Mesenchymal stem cell (in vitro differentiated cells and primary cell): ENCODE measurements at regions not wholly inside any gene's neighbourhood (a gene's known extent, or its start where the extent isn't known, plus 50 kb on each side); places are given as distances from the start of the nearest gene placed in this dataset.

Experiments
- DNase-seq: peaks from one replicate; pipeline ENCODE4 v3.0.0-alpha.2; 2013
- H2AFZ ChIP-seq: one replicate; pipeline ENCODE4 v1.6.1; 2013; ENCODE audit warnings: low read depth, mild to moderate bottlenecking, control low read depth, inconsistent platforms, low read length, moderate library complexity
- H2AK5ac ChIP-seq: 2 replicates; pipeline ENCODE4 v1.6.1; 2013; ENCODE audit warnings: low read length, moderate library complexity, mild to moderate bottlenecking, inconsistent platforms; ENCODE audit not compliant: severe bottlenecking
- H2BK120ac ChIP-seq: one replicate; pipeline ENCODE4 v1.6.1; 2013; ENCODE audit warnings: low read depth, mild to moderate bottlenecking, inconsistent platforms, low read length, moderate library complexity
- H2BK12ac ChIP-seq, 2 experiments: one replicate each; pipeline ENCODE4 v1.6.1; 2013; ENCODE audit warnings: inconsistent platforms in 2 of 2, low read length in 2 of 2, mild to moderate bottlenecking in 2 of 2, moderate library complexity in 2 of 2, control low read depth in 1 of 2
- H2BK15ac ChIP-seq: one replicate; pipeline ENCODE4 v1.6.1; 2013; ENCODE audit warnings: mild to moderate bottlenecking, low read depth, inconsistent platforms; ENCODE audit not compliant: poor library complexity, severe bottlenecking
- H2BK5ac ChIP-seq: 2 replicates; pipeline ENCODE4 v1.6.1; 2013; ENCODE audit warnings: low read depth, mild to moderate bottlenecking, low read length, control low read depth, inconsistent platforms; ENCODE audit not compliant: poor library complexity, severe bottlenecking
- H3K14ac ChIP-seq, 2 experiments: one replicate each; pipeline ENCODE4 v1.6.1; 2013; ENCODE audit warnings: inconsistent platforms in 2 of 2, low read length in 2 of 2, control low read depth in 1 of 2, mild to moderate bottlenecking in 1 of 2, moderate library complexity in 1 of 2
- H3K18ac ChIP-seq, 2 experiments: one replicate each; pipeline ENCODE4 v1.6.1; 2013; ENCODE audit warnings: inconsistent platforms in 2 of 2, low read length in 2 of 2, control low read depth in 1 of 2, low read depth in 1 of 2, mild to moderate bottlenecking in 1 of 2
- H3K23ac ChIP-seq, 2 experiments: one replicate each; pipeline ENCODE4 v1.6.1; 2013; ENCODE audit warnings: inconsistent platforms in 2 of 2, low read length in 2 of 2, mild to moderate bottlenecking in 2 of 2, moderate library complexity in 2 of 2, control low read depth in 1 of 2
- H3K27ac ChIP-seq: 2 replicates; pipeline ENCODE4 v1.5.1; 2013; ENCODE audit warnings: mild to moderate bottlenecking, moderate library complexity, low read length, control low read depth, inconsistent platforms; ENCODE audit not compliant: poor library complexity, severe bottlenecking
- H3K27me3 ChIP-seq, 2 experiments: 2 replicates each; pipeline versions ENCODE4 v1.6.1 to v1.7.0; 2013; ENCODE audit warnings: low read length in 2 of 2, mild to moderate bottlenecking in 2 of 2, moderate library complexity in 2 of 2, control low read depth in 1 of 2, inconsistent platforms in 1 of 2; ENCODE audit not compliant: control insufficient read depth in 1 of 2, insufficient read depth in 1 of 2
- H3K36me3 ChIP-seq, 2 experiments: 2 replicates each; pipeline versions ENCODE4 v1.6.1 to v1.7.0; 2013; ENCODE audit warnings: low read length in 2 of 2, control low read depth in 1 of 2, inconsistent platforms in 1 of 2, low read depth in 1 of 2, mild to moderate bottlenecking in 1 of 2; ENCODE audit not compliant: insufficient read depth in 2 of 2, control insufficient read depth in 1 of 2
- H3K4ac ChIP-seq, 2 experiments: one replicate each; pipeline ENCODE4 v1.6.1; 2013; ENCODE audit warnings: inconsistent platforms in 2 of 2, low read length in 2 of 2, mild to moderate bottlenecking in 2 of 2, moderate library complexity in 2 of 2, control low read depth in 1 of 2, low read depth in 1 of 2
- H3K4me1 ChIP-seq: 2 replicates; pipeline ENCODE4 v1.6.1; 2013; ENCODE audit warnings: low read depth, low read length, control low read depth; ENCODE audit not compliant: control insufficient read depth, insufficient read depth
- H3K4me2 ChIP-seq: 2 replicates; pipeline ENCODE4 v1.6.1; 2013; ENCODE audit warnings: low read length, mild to moderate bottlenecking, inconsistent platforms; ENCODE audit not compliant: poor library complexity, severe bottlenecking
- H3K4me3 ChIP-seq, 2 experiments: 2 replicates each; pipeline versions ENCODE4 v1.5.1 to v1.7.0; 2013; ENCODE audit warnings: low read length in 2 of 2, mild to moderate bottlenecking in 2 of 2, control low read depth in 1 of 2, low read depth in 1 of 2; ENCODE audit not compliant: insufficient read depth in 1 of 2
- H3K79me1 ChIP-seq: replicated peaks from 2 replicates; pipeline ENCODE4 v1.6.1; 2013; ENCODE audit warnings: mild to moderate bottlenecking, control low read depth, low read length, inconsistent platforms; ENCODE audit not compliant: poor library complexity, severe bottlenecking
- H3K9ac ChIP-seq: 2 replicates; pipeline ENCODE4 v1.7.0; 2013; ENCODE audit warnings: mild to moderate bottlenecking, low read length, moderate library complexity
- H3K9me3 ChIP-seq: 2 replicates; pipeline ENCODE4 v1.7.0; 2013; ENCODE audit warnings: mild to moderate bottlenecking, low read length; ENCODE audit not compliant: control insufficient read depth
- H4K8ac ChIP-seq: one replicate; pipeline ENCODE4 v1.6.1; 2013; ENCODE audit warnings: inconsistent platforms, mild to moderate bottlenecking, low read length, moderate library complexity
- H4K91ac ChIP-seq: one replicate; pipeline ENCODE4 v1.6.1; 2013; ENCODE audit warnings: mild to moderate bottlenecking, low read length, inconsistent platforms
- WGBS: methylation state at CpG from one replicate; pipeline ENCODE4 v1.1.7; 2013; ENCODE audit warnings: mixed read lengths; 5-methylcytosine and 5-hydroxymethylcytosine counted together

DNA sequence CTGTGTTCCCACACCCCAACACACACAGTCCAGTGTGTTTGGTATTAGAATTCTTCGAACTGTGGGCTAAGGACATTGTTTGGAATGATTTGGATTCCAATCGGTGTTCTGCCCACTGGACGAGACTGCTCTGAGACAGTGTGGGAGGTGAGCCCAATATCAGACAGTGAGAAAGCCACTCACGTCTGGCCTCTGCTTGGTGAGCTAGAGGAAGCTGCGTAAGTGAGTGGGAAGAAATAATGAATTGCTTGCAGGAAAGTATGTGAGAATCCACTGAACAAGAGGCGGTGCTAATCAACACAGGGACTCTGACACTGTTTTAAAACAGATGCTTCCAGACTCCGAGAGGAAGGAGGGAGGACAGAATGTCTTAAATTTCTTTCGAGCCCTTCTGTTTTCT is 675.0 kb upstream of the ANKRD30A start:
- Histone ChIP-seq H2BK120ac (no peak overlapping the region), H2BK5ac (no peak overlapping the region), H3K27ac (no peak overlapping the region), H3K79me1 (no peaks in the 10 kb centered on the region), H3K4me1 (no peaks in the 10 kb centered on the region), H3K4me3 (peak overlapping the region in 1 of 2 experiments; percentile 39), H2AFZ (no peak overlapping the region), H3K9ac (peak overlapping the region; percentile 20), H2BK15ac (no peak overlapping the region), H2BK12ac (no peak overlapping the region), H3K23ac (no peak overlapping the region), H4K8ac (no peak overlapping the region), H3K18ac (peak overlapping the region; percentile 62 to 72), H3K14ac (no peak overlapping the region), H3K27me3 (no peaks in the 10 kb centered on the region), H3K36me3 (no peaks in the 10 kb centered on the region), H3K4ac (peak overlapping the region in 1 of 2 experiments; percentile 19), H4K91ac (no peak overlapping the region), H2AK5ac (no peak overlapping the region), H3K9me3 (no peaks in the 10 kb centered on the region), H3K4me2 (no peak overlapping the region)
- WGBS = 19% methylated on average over 6 of the region's 8 CpGs
- DNase-seq = peak; percentile 64

DNA sequence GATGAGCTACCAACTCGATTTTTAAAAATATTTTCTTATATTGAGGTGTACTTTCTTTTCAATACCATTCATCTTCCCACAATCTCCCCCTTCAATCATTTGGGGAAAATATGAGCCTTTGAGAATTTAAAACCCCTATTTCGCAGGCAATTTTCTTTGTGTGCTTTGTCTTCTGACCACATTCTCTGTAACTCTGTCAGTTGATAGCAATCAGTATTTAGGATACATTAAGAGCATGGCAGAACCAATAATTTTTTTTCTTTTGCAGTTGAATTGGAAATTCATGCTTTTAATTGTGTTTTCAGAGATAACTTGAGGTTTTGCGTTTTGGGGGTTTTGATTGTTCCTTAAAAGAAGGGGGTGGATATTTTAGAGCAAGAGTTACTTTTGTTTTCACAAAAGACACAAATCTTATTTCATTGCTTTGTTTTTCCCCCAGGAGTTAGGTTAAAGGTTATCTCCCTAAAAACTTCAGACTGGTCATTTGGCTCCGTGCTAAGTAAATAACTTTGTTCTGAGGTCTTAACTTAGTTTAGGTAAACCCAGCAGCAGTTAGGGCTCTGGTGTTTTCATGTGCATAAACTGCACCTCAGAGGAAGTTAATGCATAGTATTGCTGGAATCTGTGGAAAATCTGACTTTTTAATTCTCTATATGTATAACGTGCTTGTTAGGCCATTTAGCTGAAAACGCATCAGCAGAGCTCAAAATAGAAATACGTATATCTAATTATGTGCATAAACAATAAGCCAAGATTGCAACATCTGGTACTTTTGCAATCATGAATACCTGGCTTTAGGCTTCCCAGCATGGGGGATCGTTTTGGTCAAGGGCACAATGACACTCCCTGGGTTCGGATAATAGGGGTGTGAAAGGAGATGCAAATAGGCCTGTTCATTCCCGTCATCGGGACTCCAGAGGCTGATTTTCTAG is 676.4 kb upstream of the ANKRD30A start:
- Histone ChIP-seq H3K4me1 (no peaks in the 10 kb centered on the region), H2BK15ac (no peak overlapping the region), H3K4me3 (no peak overlapping the region), H3K27me3 (no peaks in the 10 kb centered on the region), H3K9me3 (no peaks in the 10 kb centered on the region), H2BK120ac (no peak overlapping the region), H3K36me3 (no peaks in the 10 kb centered on the region), H3K79me1 (no peaks in the 10 kb centered on the region), H3K27ac (no peak overlapping the region), H3K18ac (peak overlapping the region; percentile 61 to 67), H2BK5ac (no peak overlapping the region), H4K91ac (no peak overlapping the region), H3K4ac (no peak overlapping the region), H3K14ac (no peak overlapping the region), H3K23ac (no peak overlapping the region), H2AFZ (no peak overlapping the region), H2BK12ac (no peak overlapping the region), H4K8ac (peak overlapping the region; percentile 67), H2AK5ac (no peak overlapping the region), H3K4me2 (no peak overlapping the region), H3K9ac (no peak overlapping the region)
- 34% methylated on average over 6 of the region's 11 CpGs for WGBS
- DNase-seq = peak; percentile 45

DNA sequence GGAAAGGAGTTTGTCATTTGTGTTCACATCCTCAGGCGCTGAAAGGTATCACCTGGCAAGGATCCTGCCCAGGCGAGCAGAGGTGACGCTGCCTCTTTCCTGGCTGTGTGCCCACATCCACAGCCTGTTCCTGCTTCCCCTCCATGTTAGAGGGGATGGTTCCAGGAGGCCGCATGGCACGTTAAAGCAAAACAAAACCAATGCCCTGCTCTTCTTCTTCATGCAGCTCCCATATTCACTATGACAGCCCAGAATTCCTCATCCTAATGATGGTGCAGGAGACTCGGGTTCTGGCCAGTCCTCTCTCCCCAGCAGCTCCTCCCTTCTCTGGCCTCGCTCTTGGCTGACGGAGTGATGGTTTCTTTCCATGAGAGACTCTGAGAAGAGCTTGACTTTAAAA is 678.5 kb upstream of the ANKRD30A start:
- no peak overlapping the region for H4K91ac ChIP-seq
- no peaks in the 10 kb centered on the region for H3K36me3 ChIP-seq
- no peak overlapping the region for H2AK5ac ChIP-seq
- H2BK12ac ChIP-seq = peak overlapping the region; percentile 12 to 82
- H3K14ac ChIP-seq = no peak overlapping the region
- H2BK120ac ChIP-seq = no peak overlapping the region
- no peak overlapping the region for H2BK15ac ChIP-seq
- H3K79me1 ChIP-seq = no peaks in the 10 kb centered on the region
- H3K4ac ChIP-seq = peak overlapping the region in 1 of 2 experiments; percentile 73
- H3K4me2 ChIP-seq = no peak overlapping the region
- no peak overlapping the region for H3K9ac ChIP-seq
- H4K8ac ChIP-seq = no peak overlapping the region
- DNase-seq = no peak
- no peaks in the 10 kb centered on the region for H3K27me3 ChIP-seq
- H3K4me1 ChIP-seq = no peaks in the 10 kb centered on the region
- no peak overlapping the region for H3K27ac ChIP-seq
- H2BK5ac ChIP-seq = no peak overlapping the region
- WGBS = 97% methylated on average over 6 of the region's 8 CpGs
- no peak overlapping the region for H2AFZ ChIP-seq
- peak overlapping the region in 1 of 2 experiments; percentile 75 for H3K18ac ChIP-seq
- H3K4me3 ChIP-seq = no peak overlapping the region
- H3K23ac ChIP-seq = no peak overlapping the region
- no peaks in the 10 kb centered on the region for H3K9me3 ChIP-seq

DNA sequence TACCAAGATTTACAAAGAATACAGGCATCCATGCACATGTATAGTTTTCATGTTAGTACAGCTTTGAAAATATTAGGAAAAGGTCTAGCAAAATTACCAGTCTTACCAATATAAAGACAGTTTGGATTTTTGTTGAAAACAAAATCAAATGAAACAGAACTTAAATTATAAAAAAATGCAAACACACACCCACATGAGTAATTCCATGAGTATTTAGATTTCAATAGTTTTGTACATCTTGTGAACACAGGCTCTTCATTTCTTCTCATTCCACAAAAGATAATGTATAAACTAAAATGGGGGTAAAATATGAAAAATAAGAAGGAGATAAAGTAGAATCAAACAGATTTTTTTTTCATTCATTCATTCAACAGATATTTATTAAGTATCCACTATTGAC is 682.2 kb upstream of the ANKRD30A start:
- H4K91ac ChIP-seq = no peak overlapping the region
- H2AK5ac ChIP-seq = no peak overlapping the region

More for the DNA sequence above, 682.2 kb upstream of the ANKRD30A start:
- no peaks in the 10 kb centered on the region for H3K79me1 ChIP-seq
- H3K18ac ChIP-seq = no peak overlapping the region
- no peak overlapping the region for H2AFZ ChIP-seq
- no peak for DNase-seq
- H3K27me3 ChIP-seq = no peaks in the 10 kb centered on the region
- no peak overlapping the region for H3K4me3 ChIP-seq
- peaks cover 2% of the 10 kb centered on the region for H3K4me1 ChIP-seq
- no peak overlapping the region for H2BK5ac ChIP-seq
- H2BK15ac ChIP-seq = no peak overlapping the region
- no peaks in the 10 kb centered on the region for H3K9me3 ChIP-seq
- no peak overlapping the region for H3K23ac ChIP-seq
- no peak overlapping the region for H3K9ac ChIP-seq
- H2BK12ac ChIP-seq = no peak overlapping the region
- no peak overlapping the region for H3K27ac ChIP-seq
- no peak overlapping the region for H3K4ac ChIP-seq
- no peaks in the 10 kb centered on the region for H3K36me3 ChIP-seq
- H3K14ac ChIP-seq = no peak overlapping the region
- no peak overlapping the region for H4K8ac ChIP-seq
- H2BK120ac ChIP-seq = no peak overlapping the region
- H3K4me2 ChIP-seq = no peak overlapping the region
